ENCODE measurements at regions not wholly inside any gene's neighbourhood (a gene's known extent, or its start where the extent isn't known, plus 50 kb on each side); places are given as distances from the start of the nearest gene placed in this dataset.
A peak's percentile ranks its signal among the peaks of the same experiment; 100 is the strongest.
"Not testable (repeated sequence)": the region's sequence is repeated elsewhere in the genome, so short reads cannot be mapped to it uniquely, and the experiment has no call there.

- no peak for DNase-seq
These were observed 66.6 kb downstream of the LACC1 start for GRCh38 chr13:43946281-43946680.

GRCh38 chr13:43947897-43948458, 68.3 kb downstream of the LACC1 start:
- no peak for ATAC-seq (replicated peaks in 1 of 2)
- Mint-ChIP-seq H3K4me3 (no peak overlapping the region), H3K27ac (no peak overlapping the region), H3K9me3 (peaks cover 0 to 2% of the 10 kb centered on the region in 2 donors), H3K27me3 (ENCODE audit: low read depth) (peaks cover 16% of the 10 kb centered on the region), H3K4me1 (ENCODE audit: low read depth) (no peaks in the 10 kb centered on the region), H3K36me3 (ENCODE audit: insufficient read depth in 2 of 2) (no peaks in the 10 kb centered on the region)
- DNase-seq = no peak

More at GRCh38 chr13:43946281-43946680, 66.6 kb downstream of the LACC1 start:
- Mint-ChIP-seq H3K27ac (no peak overlapping the region), H3K27me3 (ENCODE audit: low read depth) (peaks cover 16% of the 10 kb centered on the region), H3K36me3 (ENCODE audit: insufficient read depth in 2 of 2) (no peaks in the 10 kb centered on the region), H3K9me3 (peaks cover 0 to 2% of the 10 kb centered on the region in 2 donors), H3K4me3 (no peak overlapping the region), H3K4me1 (ENCODE audit: low read depth) (no peaks in the 10 kb centered on the region)
- no peak for ATAC-seq (replicated peaks in 1 of 2)

GRCh38 chr13:43953370-43953769, 73.7 kb downstream of the LACC1 start:
- Mint-ChIP-seq H3K27me3 (ENCODE audit: low read depth) (peaks cover 16% of the 10 kb centered on the region), H3K27ac (no peak overlapping the region), H3K36me3 (ENCODE audit: insufficient read depth in 2 of 2) (no peaks in the 10 kb centered on the region), H3K4me3 (no peak overlapping the region), H3K9me3 (peaks cover 0 to 2% of the 10 kb centered on the region in 2 donors), H3K4me1 (ENCODE audit: low read depth) (no peaks in the 10 kb centered on the region)
- DNase-seq = no peak
- no peak for ATAC-seq (replicated peaks in 1 of 2)

GRCh38 chr13:43956975-43957374, 77.3 kb downstream of the LACC1 start:
- DNase-seq; H3K4me3 Mint-ChIP-seq; H3K9me3 Mint-ChIP-seq; H3K27ac Mint-ChIP-seq; H3K4me1 Mint-ChIP-seq (ENCODE audit: low read depth); ATAC-seq (replicated peaks in 1 of 2); H3K36me3 Mint-ChIP-seq (ENCODE audit: insufficient read depth in 2 of 2): not testable (repeated sequence)
- peaks cover 12% of the 10 kb centered on the region for H3K27me3 Mint-ChIP-seq (ENCODE audit: low read depth)

- ATAC-seq (replicated peaks in 1 of 2) (no peak), DNase-seq (no peak)
- no peaks in the 10 kb centered on the region for H3K36me3 Mint-ChIP-seq (ENCODE audit: insufficient read depth in 2 of 2)
- peaks cover 6% of the 10 kb centered on the region for H3K27me3 Mint-ChIP-seq (ENCODE audit: low read depth)
- no peaks in the 10 kb centered on the region for H3K4me1 Mint-ChIP-seq (ENCODE audit: low read depth)
- H3K27ac Mint-ChIP-seq = no peak overlapping the region
- H3K9me3 Mint-ChIP-seq = no peaks in the 10 kb centered on the region
- no peak overlapping the region for H3K4me3 Mint-ChIP-seq
These were observed 79.6 kb downstream of the LACC1 start for GRCh38 chr13:43959291-43959690.

GRCh38 chr13:43961909-43962308, 82.2 kb downstream of the LACC1 start:
- ATAC-seq (replicated peaks in 1 of 2) (no peak), DNase-seq (no peak)
- no peaks in the 10 kb centered on the region for H3K27me3 Mint-ChIP-seq (ENCODE audit: low read depth)
- no peaks in the 10 kb centered on the region for H3K9me3 Mint-ChIP-seq
- no peak overlapping the region for H3K4me3 Mint-ChIP-seq
- H3K4me1 Mint-ChIP-seq (ENCODE audit: low read depth) = no peaks in the 10 kb centered on the region
- H3K27ac Mint-ChIP-seq = no peak overlapping the region
- H3K36me3 Mint-ChIP-seq (ENCODE audit: insufficient read depth in 2 of 2) = no peaks in the 10 kb centered on the region

GRCh38 chr13:43963726-43964125, 84.0 kb downstream of the LACC1 start:
- H3K4me1 Mint-ChIP-seq (ENCODE audit: low read depth) = no peaks in the 10 kb centered on the region
- H3K4me3 Mint-ChIP-seq = no peak overlapping the region
- no peak overlapping the region for H3K27ac Mint-ChIP-seq
- H3K27me3 Mint-ChIP-seq (ENCODE audit: low read depth) = no peaks in the 10 kb centered on the region
- H3K36me3 Mint-ChIP-seq (ENCODE audit: insufficient read depth in 2 of 2) = no peaks in the 10 kb centered on the region
- no peaks in the 10 kb centered on the region for H3K9me3 Mint-ChIP-seq
- ATAC-seq (replicated peaks in 1 of 2) (no peak), DNase-seq (no peak)

- DNase-seq = no peak
- Mint-ChIP-seq H3K4me1 (ENCODE audit: low read depth) (no peaks in the 10 kb centered on the region), H3K27ac (no peak overlapping the region), H3K36me3 (ENCODE audit: insufficient read depth in 2 of 2) (peaks cover 0 to 2% of the 10 kb centered on the region in 2 donors), H3K27me3 (ENCODE audit: low read depth) (no peaks in the 10 kb centered on the region), H3K4me3 (no peak overlapping the region), H3K9me3 (peaks cover 0 to 2% of the 10 kb centered on the region in 2 donors)
- no peak for ATAC-seq (replicated peaks in 1 of 2)
These were observed 85.2 kb downstream of the LACC1 start for GRCh38 chr13:43964698-43965458.

GRCh38 chr13:43965459-43965845, 85.7 kb downstream of the LACC1 start:
- Mint-ChIP-seq H3K4me1 (ENCODE audit: low read depth) (no peaks in the 10 kb centered on the region), H3K27ac (no peak overlapping the region), H3K27me3 (ENCODE audit: low read depth) (no peaks in the 10 kb centered on the region), H3K36me3 (ENCODE audit: insufficient read depth in 2 of 2) (peaks cover 0 to 2% of the 10 kb centered on the region in 2 donors), H3K9me3 (peaks cover 0 to 2% of the 10 kb centered on the region in 2 donors), H3K4me3 (no peak overlapping the region)
- no peak for ATAC-seq (replicated peaks in 1 of 2)
- no peak for DNase-seq

GRCh38 chr13:43968251-43968942, 88.7 kb downstream of the LACC1 start:
- not testable (repeated sequence) for H3K27ac Mint-ChIP-seq

GRCh38 chr13:43968943-43969690, 89.4 kb downstream of the LACC1 start:
- H3K4me1 Mint-ChIP-seq (ENCODE audit: low read depth); DNase-seq; H3K36me3 Mint-ChIP-seq (ENCODE audit: insufficient read depth in 2 of 2); H3K4me3 Mint-ChIP-seq; H3K9me3 Mint-ChIP-seq; H3K27ac Mint-ChIP-seq; ATAC-seq (replicated peaks in 1 of 2); H3K27me3 Mint-ChIP-seq (ENCODE audit: low read depth): not testable (repeated sequence)

More at GRCh38 chr13:43968251-43968942, 88.7 kb downstream of the LACC1 start:
- H3K9me3 Mint-ChIP-seq; DNase-seq; H3K36me3 Mint-ChIP-seq (ENCODE audit: insufficient read depth in 2 of 2); H3K27me3 Mint-ChIP-seq (ENCODE audit: low read depth); H3K4me1 Mint-ChIP-seq (ENCODE audit: low read depth); H3K4me3 Mint-ChIP-seq: not testable (repeated sequence)
- ATAC-seq (replicated peaks in 1 of 2) = peak; percentile 11 to 39

GRCh38 chr13:43969919-43970318, 90.2 kb downstream of the LACC1 start:
- H3K9me3 Mint-ChIP-seq; H3K4me3 Mint-ChIP-seq; H3K4me1 Mint-ChIP-seq (ENCODE audit: low read depth); H3K27me3 Mint-ChIP-seq (ENCODE audit: low read depth); ATAC-seq (replicated peaks in 1 of 2); DNase-seq; H3K36me3 Mint-ChIP-seq (ENCODE audit: insufficient read depth in 2 of 2); H3K27ac Mint-ChIP-seq: not testable (repeated sequence)
